HAP-1 (cell line): ENCODE measurements at regions not wholly inside any gene's neighbourhood (a gene's known extent, or its start where the extent isn't known, plus 50 kb on each side); places are given as distances from the start of the nearest gene placed in this dataset.
A peak's percentile ranks its signal among the peaks of the same experiment; 100 is the strongest.

Experiments
- DNase-seq, 2 experiments: peaks; one replicate each; pipeline ENCODE4 v3.0.0-alpha.2; 2016 to 2020; ENCODE audit warnings: low spot score in 2 of 2
- H3K27me3 ChIP-seq: fragments of 250-450 bp; sonication (Bioruptor Pico); 2 replicates; pipeline ENCODE4 v1.5.1; 2020; ENCODE audit warnings: low read depth, mild to moderate bottlenecking, moderate library complexity
- H3K36me3 ChIP-seq: fragments of 250-450 bp; sonication (Bioruptor Pico); replicated peaks from 2 replicates; pipeline ENCODE4 v1.5.1; 2020; ENCODE audit warnings: mild to moderate bottlenecking
- H3K4me1 ChIP-seq: fragments of 250-450 bp; sonication (Bioruptor Pico); 2 replicates; pipeline ENCODE4 v1.5.1; 2020; ENCODE audit warnings: mild to moderate bottlenecking
- H3K4me3 ChIP-seq: fragments of 250-450 bp; sonication (Bioruptor Pico); 2 replicates; pipeline ENCODE4 v1.5.1; 2020; ENCODE audit warnings: mild to moderate bottlenecking, moderate library complexity
- H3K9me3 ChIP-seq: fragments of 250-450 bp; sonication (Bioruptor Pico); 2 replicates; pipeline ENCODE4 v1.5.1; 2020; ENCODE audit warnings: mild to moderate bottlenecking, moderate library complexity
- in situ Hi-C: fragments of 300-500 bp; cut with MboI; formaldehyde crosslinking; loops from 3 replicates; pipeline ENCODE4 v1.14.3; 2020; ENCODE audit warnings: low sequenced_read_pairs, inconsistent platforms, mixed read lengths

- no peak for DNase-seq
- Histone ChIP-seq H3K9me3 (no peaks in the 10 kb centered on the region), H3K27me3 (no peaks in the 10 kb centered on the region; the same call in 1 of the 2 replicates), H3K4me3 (no peak overlapping the region), H3K4me1 (no peaks in the 10 kb centered on the region), H3K36me3 (no peaks in the 10 kb centered on the region)
- in situ Hi-C loops, result loop anchor here (10.0 kb wide), 1 partner anchor 63 kb away; no protein-coding TSS in a partner anchor
Observed at GRCh38 chr15:31461375-31461774, 134.7 kb downstream of the KLF13 start.

GRCh38 chr15:31461911-31462480 lies 135.4 kb downstream of the KLF13 start:
- no peak overlapping the region for H3K4me3 ChIP-seq
- in situ Hi-C loops, result loop anchor here (10.0 kb wide), 1 partner anchor 63 kb away; no protein-coding TSS in a partner anchor
- H3K9me3 ChIP-seq, result no peaks in the 10 kb centered on the region
- no peaks in the 10 kb centered on the region for H3K36me3 ChIP-seq
- H3K27me3 ChIP-seq, result no peaks in the 10 kb centered on the region; the same call in 1 of the 2 replicates
- H3K4me1 ChIP-seq, result no peaks in the 10 kb centered on the region
- no peak for DNase-seq

GRCh38 chr15:31463521-31464102 lies 137.0 kb downstream of the KLF13 start:
- H3K27me3 ChIP-seq, result no peaks in the 10 kb centered on the region; the same call in 1 of the 2 replicates
- no peaks in the 10 kb centered on the region for H3K4me1 ChIP-seq
- no peak overlapping the region for H3K4me3 ChIP-seq
- in situ Hi-C loops, result loop anchor here (10.0 kb wide), 1 partner anchor 61 kb away; no protein-coding TSS in a partner anchor
- no peaks in the 10 kb centered on the region for H3K9me3 ChIP-seq
- no peak for DNase-seq
- H3K36me3 ChIP-seq, result no peaks in the 10 kb centered on the region

- Histone ChIP-seq H3K4me3 (no peak overlapping the region), H3K4me1 (no peaks in the 10 kb centered on the region), H3K36me3 (no peaks in the 10 kb centered on the region), H3K27me3 (no peaks in the 10 kb centered on the region; the same call in 1 of the 2 replicates), H3K9me3 (no peaks in the 10 kb centered on the region)
- DNase-seq, result no peak
- in situ Hi-C loops, result loop anchor here (10.0 kb wide), 1 partner anchor 60 kb away; no protein-coding TSS in a partner anchor
Observed at GRCh38 chr15:31464216-31465082, 137.8 kb downstream of the KLF13 start.

GRCh38 chr15:31465083-31465955 lies 138.7 kb downstream of the KLF13 start:
- Histone ChIP-seq H3K36me3 (no peaks in the 10 kb centered on the region), H3K27me3 (no peaks in the 10 kb centered on the region; the same call in 1 of the 2 replicates), H3K9me3 (no peaks in the 10 kb centered on the region), H3K4me3 (no peak overlapping the region), H3K4me1 (no peaks in the 10 kb centered on the region)
- no peak for DNase-seq
- in situ Hi-C loops, result loop anchor here (10.0 kb wide), 1 partner anchor 59 kb away; no protein-coding TSS in a partner anchor

- Histone ChIP-seq H3K4me3 (no peak overlapping the region), H3K27me3 (no peaks in the 10 kb centered on the region; the same call in 1 of the 2 replicates), H3K36me3 (no peaks in the 10 kb centered on the region), H3K4me1 (no peaks in the 10 kb centered on the region), H3K9me3 (no peaks in the 10 kb centered on the region)
- no peak for DNase-seq
- in situ Hi-C loops, result loop anchor here (10.0 kb wide), 1 partner anchor 57 kb away; no protein-coding TSS in a partner anchor
Observed at GRCh38 chr15:31467361-31467760, 140.7 kb downstream of the KLF13 start.

- H3K9me3 ChIP-seq, result no peaks in the 10 kb centered on the region
- no peaks in the 10 kb centered on the region for H3K36me3 ChIP-seq
- H3K27me3 ChIP-seq, result no peaks in the 10 kb centered on the region; the same call in 1 of the 2 replicates
- H3K4me1 ChIP-seq, result no peaks in the 10 kb centered on the region
- H3K4me3 ChIP-seq, result no peak overlapping the region
- in situ Hi-C loops, result loop anchor here (10.0 kb wide), 1 partner anchor 56 kb away; no protein-coding TSS in a partner anchor
- no peak for DNase-seq
Observed at GRCh38 chr15:31468911-31469785, 142.5 kb downstream of the KLF13 start.

- no peak for DNase-seq
- no peaks in the 10 kb centered on the region for H3K9me3 ChIP-seq
- H3K27me3 ChIP-seq, result no peaks in the 10 kb centered on the region
- H3K4me3 ChIP-seq, result no peak overlapping the region
- in situ Hi-C loops, result loop anchor here (10.0 kb wide), 1 partner anchor 55 kb away; no protein-coding TSS in a partner anchor
- H3K4me1 ChIP-seq, result no peaks in the 10 kb centered on the region
- H3K36me3 ChIP-seq, result no peaks in the 10 kb centered on the region
Observed at GRCh38 chr15:31469786-31470525, 143.3 kb downstream of the KLF13 start.

- DNase-seq, result no peak
- no peak overlapping the region for H3K4me3 ChIP-seq
- H3K4me1 ChIP-seq, result no peaks in the 10 kb centered on the region
- no peaks in the 10 kb centered on the region for H3K27me3 ChIP-seq
- no peaks in the 10 kb centered on the region for H3K9me3 ChIP-seq
- no peaks in the 10 kb centered on the region for H3K36me3 ChIP-seq
- in situ Hi-C loops, result no loop called here
Observed at GRCh38 chr15:31470756-31471155, 144.1 kb downstream of the KLF13 start.

GRCh38 chr15:31471731-31472430 lies 145.2 kb downstream of the KLF13 start:
- in situ Hi-C loops, result no loop called here
- Histone ChIP-seq H3K4me1 (no peaks in the 10 kb centered on the region), H3K4me3 (no peak overlapping the region), H3K27me3 (no peaks in the 10 kb centered on the region), H3K36me3 (no peaks in the 10 kb centered on the region), H3K9me3 (no peaks in the 10 kb centered on the region)
- no peak for DNase-seq

- Histone ChIP-seq H3K4me1 (no peaks in the 10 kb centered on the region), H3K9me3 (no peaks in the 10 kb centered on the region), H3K36me3 (no peaks in the 10 kb centered on the region), H3K4me3 (no peak overlapping the region), H3K27me3 (no peaks in the 10 kb centered on the region)
- in situ Hi-C loops, result no loop called here
- DNase-seq, result peak in 1 of 2 experiments; percentile 1
Observed at GRCh38 chr15:31472636-31473384, 146.2 kb downstream of the KLF13 start.
